Aorta (tissue), 5 donors: ENCODE measurements at regions not wholly inside any gene's neighbourhood (a gene's known extent, or its start where the extent isn't known, plus 50 kb on each side); places are given as distances from the start of the nearest gene placed in this dataset.

Experiments used
- ATAC-seq: fragments of 200-7000 bp; cut with Tn5 transposase; one replicate; pipeline ENCODE4 v1.9.1; 2022; ENCODE audit warnings: moderate library complexity; ENCODE audit not compliant: low FRiP score
- DNase-seq, 2 donors: peaks; one replicate each; pipeline ENCODE4 v3.0.0-alpha.2; 2020
- H3K27ac ChIP-seq, 2 donors: one replicate each; pipeline ENCODE4 v1.5.1; 2013; ENCODE audit warnings: low read length in 2 of 2, mild to moderate bottlenecking in 2 of 2, moderate library complexity in 2 of 2, control low read depth in 1 of 2, inconsistent platforms in 1 of 2, low read depth in 1 of 2
- H3K27me3 ChIP-seq, 2 donors: one replicate each; pipeline ENCODE4 v1.6.1; 2013; ENCODE audit warnings: control low read depth in 1 of 2, low read length in 1 of 2, mild to moderate bottlenecking in 1 of 2, moderate library complexity in 1 of 2; ENCODE audit not compliant: insufficient read depth in 2 of 2, control insufficient read depth in 1 of 2
- H3K36me3 ChIP-seq, 2 donors: one replicate each; pipeline ENCODE4 v1.6.1; 2013; ENCODE audit warnings: control low read depth in 1 of 2, low read length in 1 of 2, mild to moderate bottlenecking in 1 of 2; ENCODE audit not compliant: insufficient read depth in 2 of 2, control insufficient read depth in 1 of 2
- H3K4me1 ChIP-seq, 2 donors: one replicate each; pipeline ENCODE4 v1.6.1; 2013; ENCODE audit warnings: low read length in 2 of 2, control low read depth in 1 of 2, mild to moderate bottlenecking in 1 of 2, moderate library complexity in 1 of 2; ENCODE audit not compliant: insufficient read depth in 2 of 2, control insufficient read depth in 1 of 2
- H3K4me3 ChIP-seq, 2 donors: one replicate each; pipeline ENCODE4 v1.5.1; 2013; ENCODE audit warnings: low read length in 2 of 2, control low read depth in 1 of 2, mild to moderate bottlenecking in 1 of 2
- H3K9me3 ChIP-seq: one replicate; pipeline ENCODE4 v1.6.1; 2013; ENCODE audit warnings: mild to moderate bottlenecking, low read length; ENCODE audit not compliant: control insufficient read depth
- WGBS, 2 donors: extraction: QIAGEN DNeasy Blood & Tissue Kit; methylation state at CpG; one replicate each; pipeline ENCODE4 v1.1.7; 2013; 5-methylcytosine and 5-hydroxymethylcytosine counted together
- intact Hi-C, 2 donors: fragments of 100-400 bp; cut with DNase I; formaldehyde crosslinking; loops; one replicate each; pipeline versions ENCODE4 v1.14.2 to v1.15.0; 2022
- donor health status: healthy with polysubstance abuse.
- donor health status: Bipolar disorder and iron deficiency.
- donor health status: DM: no; HTN: no; CAD: no.
- donor health status: DM: no; HTN: no; CAD: no.
- donor health status: DM: yes; HTN: yes; CAD: no.

DNA sequence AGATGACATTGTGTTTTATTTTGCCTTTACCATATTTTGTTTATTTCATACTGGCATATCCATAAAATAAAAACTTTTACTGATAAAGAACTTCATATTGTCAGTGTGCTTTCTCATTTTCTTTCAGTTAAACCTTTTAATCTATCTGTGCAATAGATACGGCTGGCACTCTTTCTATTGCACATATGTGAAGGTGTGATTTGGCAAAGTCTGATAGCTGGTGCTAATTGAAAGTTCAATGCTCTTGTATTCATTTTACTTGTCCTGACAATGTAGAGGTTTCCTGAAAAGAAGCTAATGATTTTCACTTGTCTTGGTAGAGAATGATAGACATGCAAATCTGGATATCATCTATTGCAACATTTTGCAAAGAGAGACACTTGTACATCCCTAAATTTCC is 467.0 kb downstream of the NSUN3 start:
- Histone ChIP-seq H3K36me3 (no peaks in the 10 kb centered on the region), H3K27ac (no peak overlapping the region), H3K4me3 (no peak overlapping the region), H3K9me3 (no peaks in the 10 kb centered on the region), H3K4me1 (no peaks in the 10 kb centered on the region), H3K27me3 (no peaks in the 10 kb centered on the region)
- DNase-seq (no peak), ATAC-seq (no peak)
- WGBS, 2 donors, result 92 to 93% methylated on average over 1 of the region's 1 CpG
- intact Hi-C loops, result no loop called here

GRCh38 chr3:94532951-94533350 is 470.1 kb downstream of the NSUN3 start:
- no peak for ATAC-seq
- 84 to 90% methylated on average over 3 of the region's 3 CpGs for WGBS, 2 donors
- Histone ChIP-seq H3K27ac (no peak overlapping the region), H3K4me3 (no peak overlapping the region), H3K9me3 (no peaks in the 10 kb centered on the region), H3K36me3 (no peaks in the 10 kb centered on the region), H3K4me1 (no peaks in the 10 kb centered on the region), H3K27me3 (no peaks in the 10 kb centered on the region)
- DNase-seq, result no peak
- intact Hi-C loops, result no loop called here

DNA sequence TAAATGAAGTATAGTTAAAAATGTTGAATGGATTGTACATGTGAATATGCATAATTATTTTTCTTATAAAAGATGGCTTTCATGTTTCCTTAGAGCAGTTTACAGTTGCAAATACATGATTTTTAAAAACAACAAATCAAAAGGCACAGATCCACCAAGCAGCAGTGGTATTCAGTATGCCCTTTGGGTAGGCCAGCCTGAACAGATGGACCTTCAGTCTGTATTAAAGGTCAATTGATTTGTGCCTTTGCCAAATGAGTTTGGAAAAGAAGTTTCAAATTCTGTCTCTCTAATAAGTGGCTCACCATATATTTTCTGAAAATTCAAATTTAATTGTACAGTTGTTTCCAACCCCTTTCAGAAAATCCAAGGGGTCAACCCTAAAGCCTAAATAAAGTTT is 477.1 kb downstream of the NSUN3 start:
- no peak overlapping the region for H3K4me3 ChIP-seq
- H3K4me1 ChIP-seq, result no peaks in the 10 kb centered on the region
- H3K27me3 ChIP-seq, result no peaks in the 10 kb centered on the region
- intact Hi-C loops, result no loop called here
- no peaks in the 10 kb centered on the region for H3K9me3 ChIP-seq
- H3K36me3 ChIP-seq, result no peaks in the 10 kb centered on the region
- ATAC-seq, result no peak
- H3K27ac ChIP-seq, result no peak overlapping the region
- DNase-seq, result no peak

DNA sequence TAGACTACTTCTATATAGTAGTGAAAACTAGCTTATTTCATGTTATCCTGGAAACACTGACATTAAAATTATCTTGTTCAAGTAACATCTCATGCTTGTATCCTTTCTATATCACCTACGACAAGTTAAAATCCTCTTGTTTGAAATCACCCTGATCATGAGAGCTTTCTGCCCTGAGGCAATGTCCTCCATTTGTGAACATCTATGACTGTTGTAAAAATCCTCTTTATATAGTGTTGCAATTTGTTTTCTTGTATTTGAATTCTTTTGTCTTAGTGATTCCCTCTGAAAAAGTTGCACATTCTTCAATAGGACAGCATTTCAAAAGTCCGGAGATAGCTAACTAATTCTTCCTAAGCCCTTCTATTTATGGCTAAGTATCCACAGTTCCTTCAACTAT is 480.3 kb downstream of the NSUN3 start:
- H3K27me3 ChIP-seq, result no peaks in the 10 kb centered on the region

GRCh38 chr3:94544131-94544789 is 481.4 kb downstream of the NSUN3 start:
- H3K9me3 ChIP-seq, result peaks cover 2% of the 10 kb centered on the region
- DNase-seq (no peak), ATAC-seq (no peak)
- no peak overlapping the region for H3K27ac ChIP-seq
- intact Hi-C loops, result no loop called here
- no peaks in the 10 kb centered on the region for H3K36me3 ChIP-seq
- no peaks in the 10 kb centered on the region for H3K4me1 ChIP-seq
- WGBS, 2 donors, result 61 to 62% methylated on average over 2 of the region's 2 CpGs
- H3K4me3 ChIP-seq, result no peak overlapping the region
- no peaks in the 10 kb centered on the region for H3K27me3 ChIP-seq

More for the DNA sequence above, 480.3 kb downstream of the NSUN3 start:
- WGBS, 2 donors, result 94% methylated on average over 2 of the region's 2 CpGs
- Histone ChIP-seq H3K27ac (no peak overlapping the region), H3K36me3 (no peaks in the 10 kb centered on the region), H3K4me1 (no peaks in the 10 kb centered on the region), H3K4me3 (no peak overlapping the region), H3K9me3 (no peaks in the 10 kb centered on the region)
- intact Hi-C loops, result no loop called here
- ATAC-seq, result no peak
- no peak for DNase-seq

DNA sequence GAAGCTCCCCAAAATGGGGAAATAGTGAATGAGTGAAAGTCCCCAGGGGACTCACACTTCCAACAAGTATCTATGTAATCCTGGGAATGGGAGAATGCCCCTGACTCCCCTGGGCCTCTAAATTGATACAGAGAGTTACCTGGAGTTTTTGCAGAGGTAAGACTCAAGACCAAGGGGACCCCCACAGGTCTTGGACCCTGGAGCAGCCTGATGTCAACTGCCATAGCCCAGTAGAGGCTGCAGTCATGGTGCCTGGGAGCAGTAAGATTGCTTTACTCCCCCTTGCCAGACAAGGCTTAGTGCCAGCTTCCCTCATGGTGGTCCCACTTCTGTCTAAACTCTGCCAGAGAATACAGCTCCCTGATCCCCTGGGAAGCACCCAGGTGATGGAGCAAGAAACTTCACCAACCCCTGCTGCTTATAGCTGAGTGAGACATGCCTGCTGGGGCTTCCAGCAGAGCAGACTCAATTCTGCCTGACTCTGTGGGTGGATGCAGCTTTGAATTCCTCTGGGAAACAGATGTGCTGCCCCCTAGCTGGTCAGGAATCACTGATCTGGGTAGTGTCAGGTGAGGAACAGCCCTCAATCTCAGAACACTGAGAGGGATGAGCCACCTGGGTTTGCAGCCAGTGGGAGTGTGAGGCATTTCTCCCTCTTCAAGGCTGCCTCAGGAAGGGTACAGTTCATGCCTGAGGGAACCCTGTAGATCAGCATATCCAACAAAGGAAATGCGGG is 485.9 kb downstream of the NSUN3 start:
- WGBS, 2 donors, result 35 to 41% methylated on average over 1 of the region's 1 CpG
- DNase-seq, result no peak

DNA sequence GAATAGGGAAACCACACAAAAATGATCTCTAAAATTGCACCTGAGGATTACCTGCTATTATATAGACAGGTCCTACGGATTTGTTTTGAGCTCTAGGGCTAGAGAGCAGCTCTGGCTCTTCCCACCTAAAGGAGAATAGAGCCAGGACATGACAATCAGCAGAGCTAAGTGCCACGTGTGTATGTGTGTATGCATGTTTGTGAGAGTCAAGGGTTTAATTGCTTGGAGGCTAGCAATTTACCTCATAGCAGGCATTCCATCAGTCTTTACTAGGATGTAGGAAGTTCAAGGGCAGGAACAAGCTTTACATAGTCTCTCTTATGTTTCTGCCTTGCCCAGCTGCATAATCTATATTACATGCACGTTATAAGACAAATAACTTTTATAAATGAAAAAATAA is 498.2 kb downstream of the NSUN3 start:
- no peaks in the 10 kb centered on the region for H3K27me3 ChIP-seq
- ATAC-seq, result no peak

More for the DNA sequence above, 485.9 kb downstream of the NSUN3 start:
- Histone ChIP-seq H3K27ac (no peak overlapping the region), H3K36me3 (no peaks in the 10 kb centered on the region), H3K4me1 (no peaks in the 10 kb centered on the region), H3K9me3 (peaks cover 2% of the 10 kb centered on the region), H3K27me3 (no peaks in the 10 kb centered on the region), H3K4me3 (no peak overlapping the region)
- no peak for ATAC-seq
- intact Hi-C loops, result no loop called here

GRCh38 chr3:94564247-94564646 is 501.4 kb downstream of the NSUN3 start:
- H3K27ac ChIP-seq, result no peak overlapping the region
- H3K4me3 ChIP-seq, result no peak overlapping the region
- H3K36me3 ChIP-seq, result no peaks in the 10 kb centered on the region
- ATAC-seq (no peak), DNase-seq (no peak)
- intact Hi-C loops, result no loop called here
- H3K27me3 ChIP-seq, result no peaks in the 10 kb centered on the region
- H3K9me3 ChIP-seq, result no peaks in the 10 kb centered on the region
- WGBS, 2 donors, result 84 to 89% methylated on average over 1 of the region's 1 CpG
- no peaks in the 10 kb centered on the region for H3K4me1 ChIP-seq

More for the DNA sequence above, 498.2 kb downstream of the NSUN3 start:
- DNase-seq, result no peak
- intact Hi-C loops, result no loop called here
- WGBS, 2 donors, result 38 to 40% methylated on average over 3 of the region's 3 CpGs
- Histone ChIP-seq H3K27ac (no peak overlapping the region), H3K4me1 (no peaks in the 10 kb centered on the region), H3K9me3 (no peaks in the 10 kb centered on the region), H3K4me3 (no peak overlapping the region), H3K36me3 (no peaks in the 10 kb centered on the region)

DNA sequence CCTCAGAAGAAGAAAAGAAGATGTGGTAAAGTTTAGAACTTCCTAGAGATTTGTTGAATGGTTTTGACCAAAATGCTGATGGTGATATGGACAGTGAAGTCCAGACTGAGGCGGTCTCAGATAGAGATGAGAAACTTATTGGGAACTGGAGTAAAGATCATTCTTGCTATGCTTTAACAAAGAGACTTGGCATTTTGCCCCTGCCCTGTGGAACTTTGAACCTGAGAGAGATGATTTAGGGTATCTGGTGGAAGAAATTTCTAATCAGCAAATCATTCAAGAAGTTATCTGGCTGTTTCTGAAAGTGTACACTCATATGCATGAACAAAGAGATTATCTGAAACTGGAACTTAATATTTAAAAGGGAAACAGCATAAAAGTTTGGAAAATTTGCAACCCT is 505.2 kb downstream of the NSUN3 start:
- 0% methylated on average over 1 of the region's 1 CpG for WGBS, 2 donors
- no peak for DNase-seq
- no peaks in the 10 kb centered on the region for H3K4me1 ChIP-seq
- no peaks in the 10 kb centered on the region for H3K9me3 ChIP-seq
- no peak overlapping the region for H3K4me3 ChIP-seq
- no peaks in the 10 kb centered on the region for H3K36me3 ChIP-seq
- ATAC-seq, result no peak
- intact Hi-C loops, result no loop called here
- no peaks in the 10 kb centered on the region for H3K27me3 ChIP-seq
- H3K27ac ChIP-seq, result no peak overlapping the region
